ENCODE measurements at regions not wholly inside any gene's neighbourhood (a gene's known extent, or its start where the extent isn't known, plus 50 kb on each side); places are given as distances from the start of the nearest gene placed in this dataset.

GRCh38 chr4:180810581-180810980 lies 1432.6 kb upstream of the TENM3 start:
- no peak for TF ChIP-seq EZH2 (IDR thresholded peaks at IDR 0.05; ENCODE audit: borderline replicate concordance, low read depth, low read length, poor library complexity, severe bottlenecking)
- TF ChIP-seq, protein P1, sequence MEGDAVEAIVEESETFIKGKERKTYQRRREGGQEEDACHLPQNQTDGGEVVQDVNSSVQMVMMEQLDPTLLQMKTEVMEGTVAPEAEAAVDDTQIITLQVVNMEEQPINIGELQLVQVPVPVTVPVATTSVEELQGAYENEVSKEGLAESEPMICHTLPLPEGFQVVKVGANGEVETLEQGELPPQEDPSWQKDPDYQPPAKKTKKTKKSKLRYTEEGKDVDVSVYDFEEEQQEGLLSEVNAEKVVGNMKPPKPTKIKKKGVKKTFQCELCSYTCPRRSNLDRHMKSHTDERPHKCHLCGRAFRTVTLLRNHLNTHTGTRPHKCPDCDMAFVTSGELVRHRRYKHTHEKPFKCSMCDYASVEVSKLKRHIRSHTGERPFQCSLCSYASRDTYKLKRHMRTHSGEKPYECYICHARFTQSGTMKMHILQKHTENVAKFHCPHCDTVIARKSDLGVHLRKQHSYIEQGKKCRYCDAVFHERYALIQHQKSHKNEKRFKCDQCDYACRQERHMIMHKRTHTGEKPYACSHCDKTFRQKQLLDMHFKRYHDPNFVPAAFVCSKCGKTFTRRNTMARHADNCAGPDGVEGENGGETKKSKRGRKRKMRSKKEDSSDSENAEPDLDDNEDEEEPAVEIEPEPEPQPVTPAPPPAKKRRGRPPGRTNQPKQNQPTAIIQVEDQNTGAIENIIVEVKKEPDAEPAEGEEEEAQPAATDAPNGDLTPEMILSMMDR (conservative IDR thresholded peaks at IDR 0.05; ENCODE audit: low read depth, low read length): no peak
